ENCODE measurements at regions not wholly inside any gene's neighbourhood (a gene's known extent, or its start where the extent isn't known, plus 50 kb on each side); places are given as distances from the start of the nearest gene placed in this dataset.
"Not testable (repeated sequence)": the region's sequence is repeated elsewhere in the genome, so short reads cannot be mapped to it uniquely, and the experiment has no call there.

- no peaks in the 10 kb centered on the region for H3K4me1 ChIP-seq
- no peak overlapping the region for H3K4me3 ChIP-seq
- no peak for ATAC-seq
- no peaks in the 10 kb centered on the region for H3K36me3 ChIP-seq
- DNase-seq = no peak
- no peak overlapping the region for H3K27ac ChIP-seq
- H3K9me3 ChIP-seq = no peaks in the 10 kb centered on the region
- intact Hi-C loops (cut with DNase I) = no loop called here
- no peak for TF ChIP-seq CTCF (IDR thresholded peaks at IDR 0.05)
- no peaks in the 10 kb centered on the region for H3K27me3 ChIP-seq
These were observed 659.9 kb downstream of the UQCRFS1 start for GRCh38 chr19:28553005-28553404.

GRCh38 chr19:28549680-28550277 is 663.2 kb downstream of the UQCRFS1 start:
- H3K4me3 ChIP-seq = no peak overlapping the region
- H3K4me1 ChIP-seq = no peaks in the 10 kb centered on the region
- no peak overlapping the region for H3K27ac ChIP-seq
- DNase-seq = no peak
- intact Hi-C loops (cut with DNase I) = no loop called here
- no peaks in the 10 kb centered on the region for H3K9me3 ChIP-seq
- H3K27me3 ChIP-seq = no peaks in the 10 kb centered on the region
- no peaks in the 10 kb centered on the region for H3K36me3 ChIP-seq
- TF ChIP-seq CTCF (IDR thresholded peaks at IDR 0.05) = no peak
- no peak for ATAC-seq

- Histone ChIP-seq H3K27ac (no peak overlapping the region), H3K4me1 (no peaks in the 10 kb centered on the region), H3K36me3 (no peaks in the 10 kb centered on the region), H3K9me3 (no peaks in the 10 kb centered on the region), H3K4me3 (no peak overlapping the region), H3K27me3 (no peaks in the 10 kb centered on the region)
- intact Hi-C loops (cut with DNase I) = no loop called here
- DNase-seq = no peak
- ATAC-seq = no peak
- no peak for TF ChIP-seq CTCF (IDR thresholded peaks at IDR 0.05)
These were observed 666.7 kb downstream of the UQCRFS1 start for GRCh38 chr19:28546148-28546685.

GRCh38 chr19:28545397-28545796 is 667.6 kb downstream of the UQCRFS1 start:
- H3K27me3 ChIP-seq; ATAC-seq; H3K27ac ChIP-seq; H3K4me3 ChIP-seq; intact Hi-C loops (cut with DNase I); H3K36me3 ChIP-seq; H3K9me3 ChIP-seq; DNase-seq; H3K4me1 ChIP-seq: not testable (repeated sequence)

GRCh38 chr19:28544451-28545261 is 668.3 kb downstream of the UQCRFS1 start:
- intact Hi-C loops (cut with DNase I) = no loop called here
- Histone ChIP-seq H3K4me3 (no peak overlapping the region), H3K27ac (no peak overlapping the region), H3K27me3 (no peaks in the 10 kb centered on the region), H3K36me3 (no peaks in the 10 kb centered on the region), H3K9me3 (no peaks in the 10 kb centered on the region), H3K4me1 (no peaks in the 10 kb centered on the region)
- no peak for DNase-seq
- TF ChIP-seq CTCF (IDR thresholded peaks at IDR 0.05) = no peak
- no peak for ATAC-seq

All from left lung (tissue), 4 donors.